HG02938 (cell line): ENCODE measurements at regions not wholly inside any gene's neighbourhood (a gene's known extent, or its start where the extent isn't known, plus 50 kb on each side); places are given as distances from the start of the nearest gene placed in this dataset.

Experiments used
- ATAC-seq: cut with Tn5 transposase; IDR thresholded peaks from one replicate; pipeline ENCODE4 v1.9.1; 2021; ENCODE audit warnings: mild to moderate bottlenecking, moderate library complexity; ENCODE audit not compliant: unreplicated experiment

DNA sequence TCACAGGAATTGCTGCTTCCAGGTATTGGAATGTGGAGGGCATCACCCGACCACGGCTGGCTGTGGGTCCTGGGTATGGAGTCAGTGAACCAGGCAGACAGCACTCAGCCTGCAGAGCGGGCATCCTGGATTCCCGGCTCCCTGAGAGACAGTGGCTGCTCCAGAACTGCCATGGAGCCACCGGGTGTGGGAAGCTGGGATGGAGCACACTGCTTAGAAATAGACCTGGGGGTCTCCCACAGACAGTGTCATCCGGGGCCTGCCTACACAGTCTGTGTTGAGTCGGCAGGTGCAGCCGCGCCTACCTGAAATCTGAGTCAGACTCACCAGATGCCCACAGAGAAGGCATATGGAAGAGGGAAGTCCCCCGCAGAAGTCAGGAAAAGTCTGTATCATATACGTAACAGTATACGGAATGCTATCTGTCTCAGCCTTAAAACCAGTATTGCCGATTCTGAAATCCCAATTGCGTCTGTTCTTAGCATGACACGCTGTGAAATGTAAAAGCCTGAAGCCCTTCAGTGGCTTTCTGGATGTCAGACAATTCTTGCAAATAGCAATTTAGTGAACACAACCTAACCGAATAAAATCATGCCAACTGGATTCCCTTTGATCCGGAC is 509.7 kb upstream of the MYT1L start:
- ATAC-seq: no peak

DNA sequence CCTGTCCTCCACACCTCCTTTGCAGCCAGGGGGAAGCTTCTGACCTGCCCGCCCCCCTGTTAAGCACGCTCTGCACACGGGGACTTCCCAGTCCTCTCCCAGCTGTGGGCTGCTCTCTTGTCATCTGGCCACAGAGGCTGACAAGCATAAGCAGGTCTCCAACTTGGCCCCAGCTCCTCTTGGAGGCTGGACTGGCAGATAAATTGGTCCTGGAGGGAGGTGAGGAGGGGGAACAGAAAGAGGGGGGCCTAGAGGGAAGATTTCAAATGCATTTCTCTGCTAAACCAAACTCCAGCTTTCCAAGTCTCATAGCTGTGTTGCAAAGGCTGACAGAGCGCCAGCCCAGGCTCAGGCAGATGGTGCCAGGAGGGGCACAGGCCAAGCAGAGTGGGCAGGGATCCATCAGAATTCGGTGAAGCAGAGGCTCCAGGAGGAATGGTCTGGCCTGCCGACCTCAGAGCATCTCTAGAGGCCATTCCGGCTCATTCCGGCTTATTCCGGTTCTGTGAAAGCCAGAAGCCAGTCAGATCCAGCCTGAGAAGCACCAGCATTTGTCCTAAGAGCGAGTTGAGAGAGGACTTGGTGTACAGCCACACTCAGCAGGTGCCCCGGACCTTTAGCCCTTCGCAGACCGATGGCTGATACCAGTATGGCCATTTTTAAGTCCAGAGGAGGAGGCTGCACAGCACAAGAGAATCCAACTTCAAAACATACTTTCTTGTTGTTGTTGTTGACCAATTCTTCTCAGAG is 508.9 kb upstream of the MYT1L start:
- ATAC-seq: no peak

- no peak for ATAC-seq
Measured at GRCh38 chr2:2839393-2839781, 508.3 kb upstream of the MYT1L start.

GRCh38 chr2:2838548-2838845 is 507.4 kb upstream of the MYT1L start:
- no peak for ATAC-seq

DNA sequence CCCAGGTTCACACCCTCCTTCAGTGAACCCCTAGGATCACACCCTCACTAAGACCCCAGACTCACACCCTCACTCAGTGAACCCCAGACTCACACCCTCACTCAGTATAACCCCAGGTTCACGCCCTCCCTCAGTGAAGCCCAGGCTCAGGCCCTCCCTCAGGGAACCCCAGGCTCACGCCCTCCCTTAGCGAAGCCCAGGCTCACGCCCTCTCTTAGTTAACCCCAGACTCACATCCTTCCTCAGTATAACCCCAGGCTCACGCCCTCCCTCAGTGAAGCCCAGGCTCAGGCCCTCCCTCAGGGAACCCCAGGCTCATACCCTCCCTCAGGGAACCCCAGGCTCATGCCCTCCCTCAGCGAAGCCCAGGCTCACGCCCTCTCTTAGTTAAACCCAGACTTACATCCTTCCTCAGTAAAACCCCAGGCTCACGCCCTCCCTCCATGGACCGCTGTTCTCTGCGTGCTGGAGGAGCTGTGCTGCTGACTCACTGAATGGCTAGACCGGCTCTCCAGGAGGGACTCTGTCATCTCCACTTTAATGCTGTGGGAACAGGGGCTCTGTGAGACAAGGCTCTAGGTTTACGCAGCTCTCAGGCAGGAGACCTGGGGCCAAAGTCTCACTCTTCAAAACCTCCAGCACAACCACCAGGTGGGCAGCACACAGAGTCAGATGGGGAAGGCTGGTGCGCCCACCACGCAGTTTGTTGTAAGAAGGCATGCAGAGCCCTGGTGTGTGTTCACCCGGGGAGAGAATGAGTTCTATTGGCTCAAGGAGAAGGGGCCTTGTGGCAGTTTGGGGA is 506.9 kb upstream of the MYT1L start:
- ATAC-seq: no peak

GRCh38 chr2:2836343-2837070 is 505.4 kb upstream of the MYT1L start:
- ATAC-seq: no peak

GRCh38 chr2:2834516-2835254 is 503.6 kb upstream of the MYT1L start:
- ATAC-seq: no peak

- no peak for ATAC-seq
Measured at GRCh38 chr2:2834105-2834504, 503.0 kb upstream of the MYT1L start.

DNA sequence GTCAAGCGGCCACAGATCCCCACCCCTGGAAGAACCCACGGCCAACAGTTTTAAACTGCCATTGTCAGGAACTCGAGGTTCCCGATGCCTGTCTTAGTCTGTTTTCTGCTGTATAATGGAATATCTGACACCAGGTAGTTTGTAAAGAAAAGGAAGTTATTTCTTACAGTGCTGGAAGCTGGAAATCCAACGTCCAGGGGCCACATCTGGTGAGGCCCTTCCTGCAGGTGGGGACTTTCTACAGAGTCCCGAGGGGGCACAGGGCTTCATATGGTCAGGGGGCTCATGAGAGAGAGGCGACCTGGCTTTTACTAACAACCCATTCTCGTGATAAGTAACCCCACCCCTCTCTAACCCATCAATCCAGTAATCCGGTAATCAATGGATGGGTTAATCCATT is 501.6 kb upstream of the MYT1L start:
- ATAC-seq: no peak

DNA sequence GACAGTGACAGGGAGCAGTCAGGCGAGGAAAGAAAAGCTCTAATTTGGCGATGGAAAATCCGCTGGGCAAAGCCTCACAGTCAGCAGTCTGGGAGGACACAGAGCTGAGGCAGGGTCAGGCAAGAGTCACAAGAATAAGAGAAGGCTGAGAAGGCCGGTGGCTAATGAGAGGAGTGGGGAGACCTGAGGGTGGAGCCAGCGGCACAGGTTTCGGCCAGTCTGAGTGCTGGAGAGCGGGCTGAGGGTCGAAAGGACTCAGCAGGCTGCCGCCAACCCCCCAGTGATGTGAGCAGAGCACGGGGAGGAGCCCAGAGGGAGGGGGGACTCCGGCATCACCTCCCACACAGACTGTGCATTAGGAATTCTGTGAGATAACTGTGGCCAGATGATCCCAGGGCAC is 500.6 kb upstream of the MYT1L start:
- ATAC-seq: no peak

GRCh38 chr2:2830576-2830975 is 499.5 kb upstream of the MYT1L start:
- no peak for ATAC-seq

DNA sequence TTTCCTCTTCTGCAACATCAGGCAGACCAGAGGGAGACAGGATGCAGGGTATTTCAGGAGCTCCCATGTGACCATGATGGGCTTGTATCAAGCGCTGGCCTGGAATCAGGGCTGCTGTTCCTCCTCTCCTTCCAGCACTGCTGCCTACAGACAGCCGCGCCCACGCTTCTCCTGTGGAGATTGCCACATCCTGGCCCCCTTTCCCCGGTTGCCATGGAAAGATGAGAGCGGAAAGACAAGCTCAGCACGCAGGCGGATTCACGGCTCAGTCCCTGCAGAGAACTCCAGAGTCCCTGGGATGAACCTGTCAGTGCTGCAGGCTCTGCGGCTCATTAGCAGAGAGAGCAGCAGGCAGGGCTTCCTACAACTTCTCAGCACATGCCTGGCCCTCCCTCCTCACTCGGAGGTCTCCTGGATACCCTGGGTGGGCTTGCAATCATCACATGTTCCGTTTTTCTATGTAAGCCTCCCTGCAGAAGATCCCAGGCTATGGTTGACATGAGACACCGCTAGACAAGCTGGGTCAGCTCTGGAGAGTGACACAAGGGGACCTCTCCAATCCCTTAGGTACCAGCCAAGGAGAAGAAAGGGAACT is 497.8 kb upstream of the MYT1L start:
- no peak for ATAC-seq

DNA sequence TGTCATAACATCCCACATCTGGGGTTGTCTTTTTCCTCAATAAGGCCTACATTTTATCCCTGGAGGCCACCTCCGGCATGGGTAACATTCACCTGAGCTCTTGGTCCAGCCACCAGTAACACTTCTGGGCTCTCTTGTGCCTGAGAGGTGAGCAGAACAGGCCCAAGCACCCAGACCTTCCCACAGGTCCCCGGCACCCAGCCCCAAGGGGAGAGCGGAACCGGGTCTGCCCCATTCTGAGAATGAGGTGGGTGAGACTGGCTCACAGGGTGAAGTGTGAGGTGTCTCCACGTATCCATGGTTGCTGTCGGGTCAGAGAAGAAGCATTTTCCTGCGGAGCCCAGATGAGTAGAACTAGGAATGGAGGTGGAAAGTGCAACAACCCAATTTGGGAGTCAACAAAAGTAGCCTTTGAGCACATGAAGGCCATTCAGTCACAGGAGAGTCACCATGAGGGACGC is 496.7 kb upstream of the MYT1L start:
- no peak for ATAC-seq

DNA sequence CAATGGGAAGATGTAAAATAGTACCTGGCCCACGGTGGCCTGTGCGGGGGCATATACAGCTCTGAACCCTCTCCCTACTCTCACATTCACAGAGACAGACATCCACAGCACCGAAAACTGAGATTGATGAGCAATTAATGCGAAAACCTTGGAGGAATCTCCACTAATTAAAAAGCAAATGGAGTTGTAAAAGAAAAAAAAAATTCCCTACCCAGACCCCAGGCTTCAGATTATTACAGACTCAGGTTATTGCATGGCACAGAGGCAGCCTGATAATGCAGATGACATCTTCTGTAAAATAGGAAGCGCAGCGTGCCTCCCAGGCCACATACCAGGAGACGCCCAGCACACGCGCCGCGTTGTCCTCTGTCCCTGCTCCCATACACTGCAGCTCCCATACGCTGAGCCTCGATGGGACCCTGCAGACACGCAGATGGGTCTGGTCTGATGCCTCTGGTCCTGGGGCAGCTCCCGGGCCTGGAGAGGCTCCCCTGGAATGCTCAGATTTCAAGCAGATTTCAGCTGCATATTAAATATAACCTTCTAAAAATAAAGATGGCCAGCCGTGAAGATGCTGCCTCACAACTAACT is 496.1 kb upstream of the MYT1L start:
- ATAC-seq: no peak

GRCh38 chr2:2826621-2827020 is 495.5 kb upstream of the MYT1L start:
- ATAC-seq: no peak

DNA sequence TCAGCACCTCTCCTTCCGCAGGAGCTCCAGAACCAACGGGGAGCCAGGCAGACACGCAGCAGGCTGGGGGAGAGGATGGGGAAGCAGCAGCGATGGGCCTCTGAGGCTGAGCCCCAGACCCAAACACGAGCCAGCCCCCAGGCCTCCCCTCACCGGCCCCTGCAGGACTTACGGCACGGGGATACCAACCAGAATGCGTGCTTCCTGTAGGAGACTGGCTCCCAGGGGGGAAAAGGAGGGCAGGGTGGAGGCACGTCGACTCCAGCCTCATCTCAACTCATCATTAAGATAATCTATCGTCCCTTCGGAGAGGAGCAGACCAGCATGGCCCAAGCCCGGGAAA is 495.1 kb upstream of the MYT1L start:
- no peak for ATAC-seq

DNA sequence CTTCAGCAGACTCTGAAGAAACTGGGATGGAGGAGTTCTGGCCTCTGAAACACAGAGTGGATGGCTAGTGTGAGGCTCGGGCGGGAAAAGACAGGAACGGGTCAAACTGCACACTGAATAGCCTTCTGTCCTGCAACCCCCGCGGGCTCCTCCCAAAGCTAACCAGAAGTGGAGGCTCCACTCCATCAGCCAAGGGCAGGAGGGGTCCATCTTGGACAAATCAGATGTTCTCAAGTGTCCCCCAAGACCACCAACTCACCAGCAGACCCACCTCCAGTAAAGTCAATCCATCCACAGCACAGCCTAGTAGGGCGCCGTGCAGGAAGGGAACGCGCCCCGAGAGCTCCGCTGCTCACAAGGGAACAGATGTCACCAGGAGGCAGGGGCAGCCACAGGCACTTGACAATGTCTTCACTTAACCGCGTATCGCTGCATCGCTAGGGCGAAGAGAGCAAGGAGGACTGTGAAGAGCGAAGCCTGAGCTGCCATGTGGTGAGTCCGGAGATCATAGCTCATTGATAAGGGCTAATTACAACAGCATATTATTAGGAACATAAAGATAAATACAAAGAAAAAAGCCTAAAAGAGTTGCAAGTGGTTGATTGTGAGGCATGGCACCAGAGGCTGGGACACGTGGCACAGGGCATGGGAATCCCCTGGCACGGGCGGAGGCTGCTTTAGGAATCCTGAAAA is 494.6 kb upstream of the MYT1L start:
- ATAC-seq: no peak

- ATAC-seq: no peak
Measured at GRCh38 chr2:2825062-2825461, 494.0 kb upstream of the MYT1L start.

DNA sequence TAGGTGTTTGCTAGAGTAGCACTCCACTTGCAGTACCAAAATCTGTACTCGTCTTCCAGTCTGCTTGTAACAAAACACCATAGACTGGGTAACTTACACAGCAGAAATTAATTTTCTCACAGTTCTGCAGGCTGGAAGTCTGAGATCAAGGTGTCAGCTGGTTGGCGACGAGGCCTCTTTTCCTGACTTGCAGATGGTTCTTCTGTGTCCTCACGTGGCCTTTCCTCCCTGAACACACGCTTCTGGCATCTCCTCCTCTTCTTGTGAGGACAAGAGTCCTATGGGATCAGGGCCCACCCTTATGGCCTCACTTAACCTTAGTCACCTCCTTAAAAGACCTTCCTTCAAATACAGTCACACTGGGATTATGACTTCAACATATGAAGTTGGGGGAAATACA is 493.5 kb upstream of the MYT1L start:
- ATAC-seq: no peak
